ENCODE measurements at regions not wholly inside any gene's neighbourhood (a gene's known extent, or its start where the extent isn't known, plus 50 kb on each side); places are given as distances from the start of the nearest gene placed in this dataset.

DNA sequence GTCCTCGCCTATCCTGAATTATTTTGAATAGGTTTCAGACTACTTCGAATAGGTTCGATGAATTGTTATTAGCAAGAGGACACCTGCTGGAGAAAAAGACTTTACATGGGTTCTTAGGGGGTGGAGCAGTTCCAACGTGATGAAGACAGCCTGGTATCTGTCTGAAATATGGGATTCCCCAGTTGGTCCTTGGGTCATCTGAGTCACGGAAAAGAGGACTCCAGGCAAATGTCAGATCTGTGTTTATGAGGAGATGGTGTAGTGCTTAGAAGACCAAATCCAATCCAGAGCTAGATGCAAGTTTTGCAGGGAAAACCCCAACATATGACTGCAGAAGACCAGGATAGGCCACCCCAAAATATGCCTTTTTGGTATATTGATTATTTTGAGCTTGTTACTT is 98.9 kb upstream of the IGSF10 start:
- H3K27me3 ChIP-seq (ENCODE audit: control insufficient read depth in 1 of 2, insufficient read depth in 2 of 2, low read length in 2 of 2), result no peaks in the 10 kb centered on the region
- Mint-ChIP-seq H3K9me3 (no peaks in the 10 kb centered on the region), H3K4me3 (no peak overlapping the region), H3K27me3 (no peaks in the 10 kb centered on the region), H3K36me3 (ENCODE audit: low read depth) (no peaks in the 10 kb centered on the region), H3K4me1 (ENCODE audit: low read depth) (no peaks in the 10 kb centered on the region), H3K27ac (no peak overlapping the region)
- H3K4me1 ChIP-seq (ENCODE audit: insufficient read depth, low read length), result no peaks in the 10 kb centered on the region
- H3K36me3 ChIP-seq (ENCODE audit: insufficient read depth, low read length), result no peaks in the 10 kb centered on the region
- no peak for DNase-seq
- H3K4me3 ChIP-seq (ENCODE audit: low read length), result no peak overlapping the region
- intact Hi-C loops (cut with DNase I, micrococcal nuclease), result no loop called here
- ATAC-seq (ENCODE audit: poor library complexity), result no peak
- no peaks in the 10 kb centered on the region for H3K9me3 ChIP-seq (ENCODE audit: control insufficient read depth in 1 of 2, insufficient read depth in 1 of 2, low read length in 2 of 2)
- ChIA-PET CTCF (no interaction called here), POLR2A (no interaction called here)
- H3K27ac ChIP-seq (ENCODE audit: low read depth in 1 of 2, low read length in 2 of 2), result no peak overlapping the region
- TF ChIP-seq, protein P1, sequence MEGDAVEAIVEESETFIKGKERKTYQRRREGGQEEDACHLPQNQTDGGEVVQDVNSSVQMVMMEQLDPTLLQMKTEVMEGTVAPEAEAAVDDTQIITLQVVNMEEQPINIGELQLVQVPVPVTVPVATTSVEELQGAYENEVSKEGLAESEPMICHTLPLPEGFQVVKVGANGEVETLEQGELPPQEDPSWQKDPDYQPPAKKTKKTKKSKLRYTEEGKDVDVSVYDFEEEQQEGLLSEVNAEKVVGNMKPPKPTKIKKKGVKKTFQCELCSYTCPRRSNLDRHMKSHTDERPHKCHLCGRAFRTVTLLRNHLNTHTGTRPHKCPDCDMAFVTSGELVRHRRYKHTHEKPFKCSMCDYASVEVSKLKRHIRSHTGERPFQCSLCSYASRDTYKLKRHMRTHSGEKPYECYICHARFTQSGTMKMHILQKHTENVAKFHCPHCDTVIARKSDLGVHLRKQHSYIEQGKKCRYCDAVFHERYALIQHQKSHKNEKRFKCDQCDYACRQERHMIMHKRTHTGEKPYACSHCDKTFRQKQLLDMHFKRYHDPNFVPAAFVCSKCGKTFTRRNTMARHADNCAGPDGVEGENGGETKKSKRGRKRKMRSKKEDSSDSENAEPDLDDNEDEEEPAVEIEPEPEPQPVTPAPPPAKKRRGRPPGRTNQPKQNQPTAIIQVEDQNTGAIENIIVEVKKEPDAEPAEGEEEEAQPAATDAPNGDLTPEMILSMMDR (IDR thresholded peaks at IDR 0.05), result no peak

DNA sequence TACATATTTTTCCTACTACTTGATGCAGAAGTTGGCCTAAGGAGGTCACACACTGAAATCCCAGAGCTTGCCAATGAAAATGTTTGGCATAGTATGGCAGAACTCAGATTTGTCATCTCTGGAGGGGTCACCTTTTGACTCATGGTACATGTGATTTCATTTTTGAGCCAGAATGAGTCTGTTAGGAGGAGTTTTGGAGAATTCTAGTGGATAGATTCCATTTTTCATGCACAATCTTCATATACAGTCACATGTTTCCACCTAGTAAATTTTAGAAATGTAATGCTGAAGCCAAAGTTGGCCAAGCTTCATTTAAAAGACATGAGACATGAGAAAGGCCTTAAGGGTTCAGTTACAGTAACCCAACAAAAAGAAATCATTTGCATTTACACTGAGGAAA is 97.8 kb upstream of the IGSF10 start:
- Histone ChIP-seq H3K4me1 (ENCODE audit: insufficient read depth, low read length) (no peaks in the 10 kb centered on the region), H3K27ac (ENCODE audit: low read depth in 1 of 2, low read length in 2 of 2) (no peak overlapping the region), H3K36me3 (ENCODE audit: insufficient read depth, low read length) (no peaks in the 10 kb centered on the region), H3K4me3 (ENCODE audit: low read length) (no peak overlapping the region), H3K27me3 (ENCODE audit: control insufficient read depth in 1 of 2, insufficient read depth in 2 of 2, low read length in 2 of 2) (no peaks in the 10 kb centered on the region), H3K9me3 (ENCODE audit: control insufficient read depth in 1 of 2, insufficient read depth in 1 of 2, low read length in 2 of 2) (no peaks in the 10 kb centered on the region)
- ATAC-seq (ENCODE audit: poor library complexity), result no peak
- no peak overlapping the region for H3K27ac Mint-ChIP-seq
- no peaks in the 10 kb centered on the region for H3K9me3 Mint-ChIP-seq
- intact Hi-C loops (cut with DNase I, micrococcal nuclease), result no loop called here
- DNase-seq, result no peak
- TF ChIP-seq, protein P1 (IDR thresholded peaks at IDR 0.05), result no peak
- no peaks in the 10 kb centered on the region for H3K27me3 Mint-ChIP-seq
- no peak overlapping the region for H3K4me3 Mint-ChIP-seq
- no peaks in the 10 kb centered on the region for H3K4me1 Mint-ChIP-seq (ENCODE audit: low read depth)
- H3K36me3 Mint-ChIP-seq (ENCODE audit: low read depth), result no peaks in the 10 kb centered on the region
- POLR2A ChIA-PET, result no interaction called here
- CTCF ChIA-PET, result no interaction called here

DNA sequence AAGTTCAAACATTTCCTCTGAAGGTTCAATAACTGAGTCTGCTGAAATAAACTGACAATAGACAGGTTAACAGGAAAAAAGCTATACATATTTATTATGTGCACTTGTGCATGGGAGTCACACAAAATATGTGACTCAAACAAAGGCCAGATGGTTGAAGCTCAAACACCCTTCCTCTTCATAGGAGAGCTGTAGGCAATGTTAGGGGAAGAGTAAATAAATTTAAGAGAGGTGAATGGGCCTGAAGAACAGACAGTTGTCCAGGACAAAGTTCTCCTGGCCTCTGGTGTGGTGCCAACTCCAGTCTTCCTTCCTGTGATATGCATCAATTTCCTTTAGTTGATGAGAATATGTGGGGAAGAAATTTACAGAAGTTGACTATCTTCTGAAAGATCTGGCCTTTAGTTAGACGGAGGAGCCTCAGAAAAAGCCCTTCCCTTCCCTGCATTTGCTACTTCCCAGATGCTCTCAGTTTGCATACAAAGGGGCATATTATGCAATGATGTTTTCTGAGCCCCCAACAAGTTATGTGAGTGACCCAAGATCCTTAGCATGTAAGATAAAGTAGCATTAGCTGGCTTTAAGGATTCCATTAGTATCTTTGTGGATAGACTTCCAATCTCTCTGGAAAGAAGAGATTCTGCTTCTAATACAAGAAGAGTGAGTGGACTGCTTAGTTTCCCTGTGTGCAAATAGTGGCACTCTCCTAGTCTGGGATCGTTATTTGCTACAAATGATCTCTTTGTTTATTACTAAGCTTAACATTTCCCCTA is 96.4 kb upstream of the IGSF10 start:
- H3K4me1 Mint-ChIP-seq (ENCODE audit: low read depth), result no peaks in the 10 kb centered on the region
- no peaks in the 10 kb centered on the region for H3K9me3 Mint-ChIP-seq
- no peaks in the 10 kb centered on the region for H3K36me3 Mint-ChIP-seq (ENCODE audit: low read depth)
- H3K4me3 Mint-ChIP-seq, result no peak overlapping the region
- intact Hi-C loops (cut with DNase I, micrococcal nuclease), result no loop called here
- CTCF ChIA-PET, result no interaction called here
- no peak overlapping the region for H3K4me3 ChIP-seq (ENCODE audit: low read length)
- TF ChIP-seq, protein P1 (IDR thresholded peaks at IDR 0.05), result no peak
- POLR2A ChIA-PET, result no interaction called here
- H3K27ac ChIP-seq (ENCODE audit: low read depth in 1 of 2, low read length in 2 of 2), result no peak overlapping the region
- H3K27me3 ChIP-seq (ENCODE audit: control insufficient read depth in 1 of 2, insufficient read depth in 2 of 2, low read length in 2 of 2), result no peaks in the 10 kb centered on the region
- H3K4me1 ChIP-seq (ENCODE audit: insufficient read depth, low read length), result no peaks in the 10 kb centered on the region
- no peaks in the 10 kb centered on the region for H3K36me3 ChIP-seq (ENCODE audit: insufficient read depth, low read length)
- no peak for DNase-seq
- no peaks in the 10 kb centered on the region for H3K27me3 Mint-ChIP-seq
- H3K9me3 ChIP-seq (ENCODE audit: control insufficient read depth in 1 of 2, insufficient read depth in 1 of 2, low read length in 2 of 2), result no peaks in the 10 kb centered on the region
- no peak for ATAC-seq (ENCODE audit: poor library complexity)
- no peak overlapping the region for H3K27ac Mint-ChIP-seq
